ENCODE measurements at regions not wholly inside any gene's neighbourhood (a gene's known extent, or its start where the extent isn't known, plus 50 kb on each side); places are given as distances from the start of the nearest gene placed in this dataset.

GRCh38 chr3:137572931-137573330, 191.2 kb upstream of the SOX14 start:
- BruUV-seq (replicated peaks): no TSS peak
- H3K36me3 ChIP-seq (replicated peaks in 1 of 2; ENCODE audit: control insufficient read depth in 1 of 2, insufficient read depth in 2 of 2, low read length in 2 of 2): no peaks in the 10 kb centered on the region
- ChIA-PET POLR2A (no interaction called here), CTCF (ENCODE audit: low intra/inter-chr PET ratio, low total read pairs) (no interaction called here)
- ATAC-seq (no peak), DNase-seq (ENCODE audit: low spot score) (no peak), FAIRE-seq (no peak)
- H3K4me2 ChIP-seq (ENCODE audit: low read depth, low read length): no peak overlapping the region
- no peaks in the 10 kb centered on the region for H4K20me1 ChIP-seq (ENCODE audit: insufficient read depth, low read length)
- no peak overlapping the region for H3K27ac ChIP-seq (ENCODE audit: extremely low read length, insufficient read depth, low read length)
- no peaks in the 10 kb centered on the region for H3K9me3 ChIP-seq (ENCODE audit: low read length)
- no peak for TF ChIP-seq ZNF800 (CRISPR knock-in tag; IDR thresholded peaks at IDR 0.05)
- no peak for TF ChIP-seq TEF (CRISPR knock-in tag; IDR thresholded peaks at IDR 0.05)
- no peak for TF ChIP-seq MNT (IDR thresholded peaks at IDR 0.05)
- no peak overlapping the region for H3K4me3 ChIP-seq (replicated peaks in 1 of 3; ENCODE audit: insufficient read depth in 1 of 3, low read depth in 2 of 3, low read length in 3 of 3)
- no peak overlapping the region for H2AFZ ChIP-seq (ENCODE audit: low read length)
- 2% methylated on average over 3 of the region's 3 CpGs for WGBS (ENCODE audit: low lambda C conversion rate)
- intact Hi-C loops (cut with micrococcal nuclease; ENCODE audit: unreplicated experiment) (no loop called here), in situ Hi-C loops (cut with HindIII; ENCODE audit: extremely low pct_ligation_motif_present, low pct_unique_long_range_greater_than_20kb) (no loop called here)
- no peak overlapping the region for H3K9ac ChIP-seq (ENCODE audit: insufficient read depth, low read depth, low read length)
- H3K79me2 ChIP-seq (ENCODE audit: insufficient read depth, low read length): no peaks in the 10 kb centered on the region
- no peaks in the 10 kb centered on the region for H3K27me3 ChIP-seq (ENCODE audit: control insufficient read depth in 1 of 2, insufficient read depth in 2 of 2, low read length in 2 of 2)
- H3K4me1 ChIP-seq (ENCODE audit: insufficient read depth, low read length): no peaks in the 10 kb centered on the region

- ATAC-seq: no peak
- ChIA-PET CTCF (ENCODE audit: low intra/inter-chr PET ratio, low total read pairs) (no interaction called here), POLR2A (no interaction called here)
- Histone ChIP-seq H2AFZ (ENCODE audit: low read length) (no peak overlapping the region), H3K4me2 (ENCODE audit: low read depth, low read length) (no peak overlapping the region), H3K9ac (ENCODE audit: insufficient read depth, low read depth, low read length) (no peak overlapping the region), H4K20me1 (ENCODE audit: insufficient read depth, low read length) (no peaks in the 10 kb centered on the region), H3K36me3 (replicated peaks in 1 of 2; ENCODE audit: control insufficient read depth in 1 of 2, insufficient read depth in 2 of 2, low read length in 2 of 2) (no peaks in the 10 kb centered on the region), H3K4me1 (ENCODE audit: insufficient read depth, low read length) (no peaks in the 10 kb centered on the region), H3K4me3 (replicated peaks in 1 of 3; ENCODE audit: insufficient read depth in 1 of 3, low read depth in 2 of 3, low read length in 3 of 3) (no peak overlapping the region), H3K27ac (ENCODE audit: extremely low read length, insufficient read depth, low read length) (no peak overlapping the region), H3K9me3 (ENCODE audit: low read length) (no peaks in the 10 kb centered on the region), H3K79me2 (ENCODE audit: insufficient read depth, low read length) (no peaks in the 10 kb centered on the region), H3K27me3 (ENCODE audit: control insufficient read depth in 1 of 2, insufficient read depth in 2 of 2, low read length in 2 of 2) (no peaks in the 10 kb centered on the region)
- in situ Hi-C loops (cut with HindIII; ENCODE audit: extremely low pct_ligation_motif_present, low pct_unique_long_range_greater_than_20kb): no loop called here
- DNase-seq (ENCODE audit: low spot score): no peak
- no peak for FAIRE-seq
- intact Hi-C loops (cut with micrococcal nuclease; ENCODE audit: unreplicated experiment): no loop called here
- no CpG with 5 or more reads among the region's 1 CpG for WGBS (ENCODE audit: low lambda C conversion rate)
- BruUV-seq (replicated peaks): no TSS peak
- no peak for TF ChIP-seq NFE2 (CRISPR knock-in tag; IDR thresholded peaks at IDR 0.05)
- TF ChIP-seq TFE3 (CRISPR knock-in tag; IDR thresholded peaks at IDR 0.05): no peak
- TF ChIP-seq SRSF4 (IDR thresholded peaks at IDR 0.05; ENCODE audit: low read depth, low read length, poor library complexity, severe bottlenecking): no peak
- no peak for TF ChIP-seq ZNF589 (CRISPR knock-in tag; conservative IDR thresholded peaks at IDR 0.05)
- no peak for TF ChIP-seq LBX2 (CRISPR knock-in tag; IDR thresholded peaks at IDR 0.05; ENCODE audit: borderline replicate concordance)
Observed at GRCh38 chr3:137582484-137582883, 181.6 kb upstream of the SOX14 start.

Data from HepG2 (cell line).